Skin epidermis (tissue), 12 donors: ENCODE measurements at regions not wholly inside any gene's neighbourhood (a gene's known extent, or its start where the extent isn't known, plus 50 kb on each side); places are given as distances from the start of the nearest gene placed in this dataset.
A peak's percentile ranks its signal among the peaks of the same experiment; 100 is the strongest.
"Not testable (repeated sequence)": the region's sequence is repeated elsewhere in the genome, so short reads cannot be mapped to it uniquely, and the experiment has no call there.

ENCODE experiments used
- H3K27ac ChIP-seq, 21 experiments: fragments of 200-600 bp; sonication (generic) in 11 of 21; one replicate each; pipeline ENCODE4 v1.5.0; 2020; ENCODE audit warnings: mild to moderate bottlenecking in 3 of 21, inconsistent platforms in 2 of 21, moderate library complexity in 2 of 21
- H3K4me3 ChIP-seq, 7 experiments: fragments of 200-600 bp; sonication (generic) in 2 of 7; one replicate each; pipeline ENCODE4 v1.5.0; 2020; ENCODE audit warnings: inconsistent platforms in 2 of 7, mild to moderate bottlenecking in 2 of 7, moderate library complexity in 1 of 7

- Histone ChIP-seq H3K27ac (no peak overlapping the region), H3K4me3 (no peak overlapping the region)
Observed at GRCh38 chr9:38145526-38146053, 76.6 kb upstream of the SHB start.

- H3K27ac ChIP-seq, result no peak overlapping the region
- no peak overlapping the region for H3K4me3 ChIP-seq
Observed at GRCh38 chr9:38144421-38144820, 75.4 kb upstream of the SHB start.

GRCh38 chr9:38141746-38142591 lies 72.9 kb upstream of the SHB start:
- H3K27ac ChIP-seq, result no peak overlapping the region

GRCh38 chr9:38138276-38138675 lies 69.2 kb upstream of the SHB start:
- H3K4me3 ChIP-seq, result no peak overlapping the region

More at GRCh38 chr9:38141746-38142591, 72.9 kb upstream of the SHB start:
- no peak overlapping the region for H3K4me3 ChIP-seq

GRCh38 chr9:38137342-38137741 lies 68.3 kb upstream of the SHB start:
- H3K27ac ChIP-seq, result no peak overlapping the region
- no peak overlapping the region for H3K4me3 ChIP-seq

More at GRCh38 chr9:38138276-38138675, 69.2 kb upstream of the SHB start:
- no peak overlapping the region for H3K27ac ChIP-seq

GRCh38 chr9:38136386-38136785 lies 67.4 kb upstream of the SHB start:
- H3K27ac ChIP-seq, result no peak overlapping the region

GRCh38 chr9:38134611-38135237 lies 65.7 kb upstream of the SHB start:
- Histone ChIP-seq H3K27ac (no peak overlapping the region), H3K4me3 (no peak overlapping the region)

More at GRCh38 chr9:38136386-38136785, 67.4 kb upstream of the SHB start:
- no peak overlapping the region for H3K4me3 ChIP-seq

GRCh38 chr9:38133595-38133994 lies 64.6 kb upstream of the SHB start:
- Histone ChIP-seq H3K27ac (no peak overlapping the region), H3K4me3 (no peak overlapping the region)

GRCh38 chr9:38132956-38133355 lies 63.9 kb upstream of the SHB start:
- Histone ChIP-seq H3K4me3 (no peak overlapping the region), H3K27ac (no peak overlapping the region)

- no peak overlapping the region for H3K27ac ChIP-seq
Observed at GRCh38 chr9:38131729-38132128, 62.7 kb upstream of the SHB start.

GRCh38 chr9:38130724-38131123 lies 61.7 kb upstream of the SHB start:
- no peak overlapping the region for H3K4me3 ChIP-seq
- no peak overlapping the region for H3K27ac ChIP-seq

More at GRCh38 chr9:38131729-38132128, 62.7 kb upstream of the SHB start:
- H3K4me3 ChIP-seq, result no peak overlapping the region

GRCh38 chr9:38129366-38129765 lies 60.3 kb upstream of the SHB start:
- Histone ChIP-seq H3K4me3 (no peak overlapping the region), H3K27ac (no peak overlapping the region)

GRCh38 chr9:38128752-38129270 lies 59.8 kb upstream of the SHB start:
- no peak overlapping the region for H3K27ac ChIP-seq

GRCh38 chr9:38127271-38127839 lies 58.3 kb upstream of the SHB start:
- Histone ChIP-seq H3K27ac (no peak overlapping the region), H3K4me3 (no peak overlapping the region)

More at GRCh38 chr9:38128752-38129270, 59.8 kb upstream of the SHB start:
- no peak overlapping the region for H3K4me3 ChIP-seq

GRCh38 chr9:38126730-38127129 lies 57.7 kb upstream of the SHB start:
- no peak overlapping the region for H3K4me3 ChIP-seq
- no peak overlapping the region for H3K27ac ChIP-seq

- H3K4me3 ChIP-seq, result no peak overlapping the region
- peak overlapping the region in 12 of 21 experiments; percentile 9 to 65 (median 52) for H3K27ac ChIP-seq
Observed at GRCh38 chr9:38125889-38126288, 56.9 kb upstream of the SHB start.

- H3K4me3 ChIP-seq, H3K27ac ChIP-seq: not testable (repeated sequence)
Observed at GRCh38 chr9:38123359-38123758, 54.3 kb upstream of the SHB start.

GRCh38 chr9:38120961-38121360 lies 51.9 kb upstream of the SHB start:
- H3K27ac ChIP-seq, result no peak overlapping the region
- H3K4me3 ChIP-seq, result no peak overlapping the region

GRCh38 chr9:38119560-38120236 lies 50.7 kb upstream of the SHB start:
- Histone ChIP-seq H3K4me3 (no peak overlapping the region), H3K27ac (no peak overlapping the region)
